ENCODE measurements at regions not wholly inside any gene's neighbourhood (a gene's known extent, or its start where the extent isn't known, plus 50 kb on each side); places are given as distances from the start of the nearest gene placed in this dataset.
A peak's percentile ranks its signal among the peaks of the same experiment; 100 is the strongest.

DNA sequence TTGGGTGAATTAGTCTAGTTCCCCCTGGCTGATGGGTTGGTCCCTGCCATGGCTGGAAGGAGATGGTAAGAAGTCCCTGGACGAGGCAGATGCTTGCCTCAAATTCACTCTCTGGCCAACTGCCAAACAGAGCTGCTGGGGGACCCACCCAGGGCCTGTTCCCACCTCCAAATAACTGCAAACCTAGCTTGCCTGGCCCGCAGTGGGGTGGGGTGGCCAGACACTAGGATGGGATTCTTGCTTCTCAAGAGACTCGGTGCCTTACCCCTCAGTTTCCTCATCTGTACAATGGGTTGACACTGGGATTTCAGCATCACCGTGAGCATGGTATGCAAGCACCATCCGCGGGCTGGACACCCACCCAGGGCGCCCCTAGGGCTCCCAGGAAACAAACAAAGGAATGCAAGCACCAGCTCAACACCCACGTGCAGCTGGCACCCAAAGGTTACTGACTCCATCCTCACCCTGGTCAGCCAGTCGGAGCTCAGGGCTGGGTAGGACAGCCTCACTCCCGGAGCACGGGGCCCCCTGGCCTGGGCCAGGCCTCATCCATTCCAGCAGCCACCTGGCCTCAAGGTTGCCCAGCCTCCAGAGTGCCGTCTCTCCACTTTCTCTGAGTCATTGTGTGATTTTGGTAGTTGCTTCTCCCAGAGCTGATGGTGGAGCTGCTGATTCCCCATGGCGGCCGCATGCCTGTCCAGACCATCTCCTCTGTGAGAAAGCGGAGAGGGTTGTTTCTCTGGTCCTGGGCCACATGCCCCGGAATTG, 205.2 kb upstream of the RTL1 start:
- DNase-seq (ENCODE audit: missing footprints) (peak; percentile 21), ATAC-seq (no peak)
- intact Hi-C loops (cut with DNase I): no loop called here

DNA sequence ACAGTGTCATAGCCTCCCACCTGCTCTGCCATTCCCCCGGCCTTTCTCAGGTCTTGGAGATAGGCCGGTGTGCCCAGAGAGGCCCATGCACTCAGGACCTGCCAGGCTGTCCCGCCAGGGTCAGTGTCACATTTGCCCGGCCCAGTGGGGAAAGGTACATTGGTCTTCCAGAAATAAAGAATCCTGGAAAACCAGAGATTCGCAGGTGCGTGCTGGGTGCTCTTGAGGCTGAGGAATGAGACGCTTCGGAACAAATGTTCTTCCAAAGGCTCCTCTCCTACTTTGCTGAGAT, 205.8 kb upstream of the RTL1 start:
- ATAC-seq: no peak
- intact Hi-C loops (cut with DNase I): no loop called here

DNA sequence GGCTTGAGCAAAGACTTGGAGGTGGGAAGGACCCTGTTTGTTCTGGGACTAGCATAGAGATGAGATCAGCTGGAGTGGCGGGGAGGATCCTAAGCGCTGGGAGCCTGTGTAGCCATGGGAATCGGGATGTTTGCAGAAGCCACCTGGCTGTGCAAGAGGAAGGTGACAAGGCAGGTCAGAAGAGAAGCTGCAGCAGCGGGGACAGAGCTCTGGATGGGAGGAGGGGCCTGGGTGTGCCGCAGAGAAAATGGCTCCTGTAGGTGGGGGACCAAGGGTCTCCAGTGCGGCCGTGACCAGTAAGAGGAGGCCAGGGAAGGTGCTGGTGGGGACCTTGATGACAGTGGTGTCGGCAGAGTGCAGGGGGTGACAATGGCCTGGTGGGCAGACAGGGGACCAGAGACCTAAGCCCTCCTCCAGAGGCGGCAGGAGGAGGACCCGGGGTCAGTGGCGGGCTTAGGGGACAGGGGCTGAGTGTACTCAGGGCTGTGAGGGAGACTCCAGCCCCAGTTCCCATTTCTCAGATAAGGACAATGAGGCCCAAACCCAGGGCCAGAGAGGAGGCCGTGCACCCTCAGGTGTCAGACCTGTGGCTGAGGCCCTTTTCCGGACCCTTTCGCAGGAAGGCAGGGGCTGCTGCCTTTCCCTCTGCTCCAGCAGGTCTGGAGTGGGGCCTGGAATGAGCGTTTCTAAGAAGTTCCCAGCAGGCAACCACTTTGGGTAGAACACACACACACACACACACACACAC, 206.6 kb upstream of the RTL1 start:
- DNase-seq (ENCODE audit: missing footprints) (peak; percentile 54), ATAC-seq (no peak)
- intact Hi-C loops (cut with DNase I): no loop called here

More for the DNA sequence above, 205.8 kb upstream of the RTL1 start:
- DNase-seq (ENCODE audit: missing footprints): peak; percentile 41

DNA sequence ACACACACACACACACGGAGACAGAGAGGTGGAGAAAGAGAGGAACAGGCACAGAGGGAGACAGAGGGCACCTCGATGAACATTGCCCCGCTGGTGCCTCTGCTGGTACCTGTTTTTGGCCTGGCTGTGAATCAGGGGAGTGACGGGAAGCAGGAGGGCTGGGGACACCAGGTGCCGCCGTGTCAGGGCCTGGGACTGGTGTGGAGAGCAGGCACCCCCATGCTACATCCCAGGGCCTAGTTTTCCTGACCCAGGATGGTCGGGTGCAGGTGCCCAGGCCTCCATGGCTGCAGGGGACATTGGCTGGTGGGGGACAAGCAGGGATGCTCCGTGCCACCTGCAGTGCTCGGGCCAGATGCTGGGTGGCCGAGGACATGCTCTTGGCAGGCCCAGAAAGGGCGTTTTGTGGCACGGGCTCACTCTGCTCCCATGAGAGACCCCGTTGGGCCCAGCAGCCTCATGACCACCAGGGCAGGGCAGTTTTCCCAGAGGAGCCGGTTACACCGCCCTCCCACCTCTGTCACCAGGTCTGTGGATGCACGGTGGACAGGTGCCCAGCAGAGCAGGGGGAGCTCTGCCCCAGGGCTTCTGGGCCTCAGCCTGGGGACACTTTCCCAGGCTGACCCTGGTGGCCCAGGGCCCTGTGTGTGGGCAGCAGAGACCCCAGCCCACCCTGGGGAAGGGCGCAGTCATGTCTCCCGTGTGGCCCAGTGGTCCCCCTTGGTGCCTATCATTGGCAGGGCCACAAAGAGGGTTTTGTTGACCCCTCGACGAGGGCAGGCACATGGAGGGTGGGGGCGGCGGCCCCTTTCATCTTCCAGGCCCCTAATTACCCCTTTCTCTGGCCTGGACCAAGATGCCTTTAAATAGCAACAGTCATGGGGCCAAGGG, 207.5 kb upstream of the RTL1 start:
- no peak for ATAC-seq
- peak; percentile 51 for DNase-seq (ENCODE audit: missing footprints)
- intact Hi-C loops (cut with DNase I): no loop called here

DNA sequence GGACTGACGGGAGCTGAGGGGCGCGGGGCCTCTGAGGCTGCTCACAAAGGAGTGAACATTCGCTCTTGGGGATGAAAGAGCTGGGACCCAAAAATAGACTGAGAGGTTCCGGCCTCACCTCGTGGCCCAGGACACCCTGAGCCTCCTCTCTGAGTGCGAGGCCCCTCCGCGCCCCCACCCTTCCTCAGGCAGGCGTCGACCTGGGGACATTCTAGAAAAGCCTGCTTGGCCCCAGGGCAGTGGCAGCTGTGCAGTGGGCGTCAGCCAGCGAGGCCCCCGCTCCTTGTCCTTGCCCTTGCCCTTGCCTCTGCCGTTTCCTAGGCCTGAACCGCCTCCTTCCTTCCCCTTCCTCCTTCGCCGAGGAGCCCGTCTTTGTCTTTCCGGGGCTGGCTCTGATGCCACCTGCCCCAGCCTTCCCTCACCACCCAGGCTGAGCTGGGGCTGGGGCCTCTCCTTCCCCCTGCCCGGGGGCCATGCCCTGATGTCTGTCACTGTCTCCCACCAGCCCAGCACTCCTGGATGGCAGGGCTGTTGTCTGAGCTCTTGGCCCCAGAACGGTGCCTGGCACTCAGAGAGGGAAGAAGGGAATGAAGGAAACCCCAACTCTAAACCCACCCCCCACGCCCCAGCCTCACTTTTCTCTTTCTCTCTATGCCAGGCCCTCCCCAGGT, 208.2 kb upstream of the RTL1 start:
- intact Hi-C loops (cut with DNase I): no loop called here
- no peak for DNase-seq (ENCODE audit: missing footprints)
- no peak for ATAC-seq

DNA sequence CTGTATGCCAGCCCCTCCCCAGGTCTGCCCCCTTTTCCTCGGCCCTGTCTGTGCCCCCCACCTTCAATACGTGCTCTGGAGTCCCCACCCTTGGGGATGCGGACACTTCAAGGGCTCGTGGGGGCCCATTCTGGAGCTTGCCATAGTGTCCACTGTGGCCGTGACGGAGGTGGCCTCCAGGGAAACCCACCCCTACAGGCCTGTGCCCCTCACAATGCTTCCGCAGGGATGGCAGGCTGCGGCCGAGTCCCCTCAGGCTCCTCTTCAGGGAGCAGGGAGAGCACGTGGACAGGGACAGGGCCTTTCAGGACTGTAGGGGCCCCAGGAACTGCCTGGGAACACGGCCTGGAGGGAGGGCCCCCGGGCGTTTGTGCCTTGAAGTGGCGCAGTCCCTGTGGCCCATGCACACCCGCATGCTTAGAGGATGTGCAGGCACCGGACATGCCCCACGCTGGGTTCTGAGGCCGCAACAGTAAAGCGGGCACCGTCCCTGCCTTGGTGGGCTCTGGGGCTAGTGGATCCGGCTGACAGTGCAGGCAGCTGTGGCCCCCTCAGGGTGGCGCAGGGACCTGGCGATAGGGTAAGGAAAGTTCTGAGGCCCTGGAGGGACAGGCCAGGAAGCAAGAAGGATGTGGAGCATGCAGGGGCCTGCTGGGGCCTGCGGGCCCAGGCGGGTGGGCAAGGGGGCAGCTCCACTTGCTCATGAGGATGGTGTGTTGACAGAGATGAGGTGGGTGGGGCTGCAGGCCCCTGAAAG, 209.0 kb upstream of the RTL1 start:
- DNase-seq (ENCODE audit: missing footprints) (peak; percentile 65), ATAC-seq (no peak)
- intact Hi-C loops (cut with DNase I): no loop called here

DNA sequence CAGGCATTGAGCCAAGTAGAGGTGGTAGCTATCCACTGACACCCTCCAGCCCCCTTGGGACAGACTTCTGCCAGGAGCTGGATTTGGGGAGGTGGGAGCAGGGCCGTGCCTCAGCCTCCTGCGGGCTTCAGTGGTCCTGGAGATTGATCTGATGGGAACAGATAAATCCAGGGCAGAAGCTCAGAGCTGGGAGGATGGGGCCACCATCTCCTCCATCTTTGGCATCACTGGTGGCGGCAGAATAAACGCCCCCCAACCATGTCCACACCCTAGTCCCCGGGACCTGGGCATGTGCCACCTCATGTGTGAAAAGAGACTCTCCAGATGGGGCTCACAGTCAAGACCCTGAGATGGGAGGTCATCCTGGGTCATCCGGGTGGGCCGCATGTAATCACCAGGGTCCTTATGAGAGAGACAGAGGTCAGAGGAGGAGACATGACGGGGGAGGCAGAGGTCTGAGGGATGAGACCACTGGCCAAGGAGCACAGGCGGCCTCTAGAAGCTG, 209.6 kb upstream of the RTL1 start:
- DNase-seq (ENCODE audit: missing footprints): peak; percentile 46
- no peak for ATAC-seq
- intact Hi-C loops (cut with DNase I): no loop called here

DNA sequence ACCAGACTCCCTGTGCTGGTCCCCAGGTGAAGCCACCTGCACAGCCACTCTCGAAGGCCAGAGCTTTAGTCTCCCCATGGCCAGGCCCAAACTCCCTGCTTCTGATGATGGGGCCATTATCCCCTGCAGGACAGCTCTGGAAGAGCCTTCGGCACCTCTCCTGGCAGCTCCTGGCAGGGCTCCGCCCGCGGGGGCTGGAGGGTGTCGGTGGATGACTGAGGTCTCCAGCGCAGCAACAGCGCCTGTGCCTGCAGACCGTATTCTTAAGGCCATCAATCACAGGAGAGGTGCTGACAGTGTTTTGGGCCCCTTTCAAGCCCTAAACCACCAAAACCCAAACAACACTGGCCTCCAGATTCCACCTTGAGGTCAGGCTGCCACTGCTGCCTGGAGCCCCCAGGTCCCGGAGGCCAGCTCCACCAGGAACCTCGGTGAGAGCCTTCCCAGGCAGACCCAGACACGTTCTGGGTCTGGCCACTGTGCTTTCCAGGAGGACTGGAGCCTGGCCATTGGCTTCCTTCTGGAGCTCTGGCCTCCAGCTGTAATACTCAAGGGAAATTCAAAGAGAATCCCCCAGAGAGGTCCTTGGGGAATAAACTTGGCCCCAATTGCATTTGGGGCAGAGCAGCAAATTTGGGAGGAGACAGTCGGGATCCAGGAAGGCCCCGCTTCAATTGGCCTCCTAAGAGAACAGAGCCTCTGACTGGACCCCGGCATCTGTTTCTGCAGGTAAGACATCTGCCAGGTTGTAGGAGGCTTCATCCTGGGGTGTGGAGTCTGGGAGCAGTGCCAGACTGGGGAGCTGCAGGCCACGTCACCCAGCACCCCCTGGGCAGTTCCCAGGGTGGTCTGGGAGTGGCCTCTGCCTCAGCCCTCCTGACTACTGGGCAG, 210.6 kb upstream of the RTL1 start:
- DNase-seq (ENCODE audit: missing footprints): peak; percentile 30
- no peak for ATAC-seq
- intact Hi-C loops (cut with DNase I): no loop called here

DNA sequence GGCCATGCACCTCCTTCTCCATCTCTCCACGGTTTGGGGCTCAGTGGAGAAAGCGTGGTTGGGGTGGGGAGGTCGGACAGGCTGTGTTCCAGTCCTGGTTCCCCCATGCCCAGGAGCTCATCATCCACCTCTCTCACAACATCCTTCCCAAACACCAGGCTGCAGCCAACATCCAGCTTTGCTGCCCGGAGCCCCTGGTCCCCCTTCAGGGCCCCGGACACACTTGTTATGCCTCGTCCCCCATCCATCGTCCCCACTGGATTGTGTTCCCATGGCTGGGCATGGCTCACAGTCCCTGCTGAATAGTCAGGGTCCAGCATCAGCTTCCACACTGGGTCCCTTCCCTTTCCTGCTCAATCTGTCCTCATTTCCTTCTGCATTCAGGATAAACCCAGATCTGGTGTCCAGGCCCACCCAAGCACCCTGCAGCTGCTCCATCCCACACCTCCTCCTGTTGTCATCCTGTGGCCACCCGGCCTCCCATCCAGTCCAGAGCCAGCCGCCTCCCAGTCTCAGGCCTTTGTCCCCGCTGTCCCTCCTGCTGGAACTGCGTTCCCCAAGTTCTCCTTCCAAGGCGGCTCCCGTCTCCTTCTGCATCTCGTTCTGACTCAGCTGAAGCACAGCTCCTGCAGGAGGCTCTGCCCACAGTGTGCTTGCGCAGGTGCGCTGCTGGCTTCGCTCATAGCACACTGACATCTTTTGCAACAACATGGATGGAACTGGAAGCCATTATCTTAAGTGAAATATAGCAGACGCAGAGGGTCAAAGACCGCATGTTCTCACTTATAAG, 211.4 kb upstream of the RTL1 start:
- DNase-seq (ENCODE audit: missing footprints) (peak; percentile 49), ATAC-seq (no peak)
- intact Hi-C loops (cut with DNase I): no loop called here

DNA sequence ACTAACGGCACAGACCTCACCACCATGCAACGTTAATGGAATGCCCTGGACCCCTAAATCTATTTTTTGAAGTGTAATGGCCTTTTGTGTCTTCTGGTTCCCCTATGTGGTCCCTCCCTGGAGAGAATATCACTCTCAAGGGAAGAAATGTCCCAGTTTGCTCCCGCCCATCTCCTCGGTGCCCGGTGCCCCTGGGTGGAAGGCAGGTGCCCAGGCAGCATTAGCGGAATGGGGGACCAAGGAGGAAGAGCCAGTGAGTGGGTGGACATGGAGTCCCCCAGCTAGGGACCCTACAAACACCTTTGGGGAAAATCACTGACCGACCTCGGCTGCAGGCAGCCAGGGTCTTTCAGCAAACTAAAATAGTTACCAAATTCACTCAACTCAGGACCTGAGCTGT, 212.1 kb upstream of the RTL1 start:
- intact Hi-C loops (cut with DNase I): no loop called here
- ATAC-seq (no peak), DNase-seq (ENCODE audit: missing footprints) (no peak)

DNA sequence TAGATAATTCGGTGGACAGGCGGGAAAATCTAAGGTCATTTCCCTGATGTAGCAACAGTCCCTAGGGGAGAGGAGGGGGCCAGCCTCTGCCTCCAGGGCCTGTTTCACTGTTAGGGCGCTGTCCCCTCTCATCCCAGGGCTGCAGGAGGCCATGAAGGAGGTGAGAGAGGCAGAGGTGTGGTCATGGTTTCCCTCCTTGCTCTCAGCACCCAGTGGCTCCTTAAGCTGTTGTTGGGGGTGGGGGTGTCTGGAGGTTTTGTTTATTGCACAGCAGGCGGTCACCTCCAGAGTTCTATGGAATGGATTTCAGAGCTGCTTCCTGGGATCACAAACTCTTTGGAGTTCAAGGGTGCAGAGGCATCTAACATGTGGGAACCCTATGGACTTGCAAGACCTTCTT, 212.5 kb upstream of the RTL1 start:
- ATAC-seq: no peak
- no peak for DNase-seq (ENCODE audit: missing footprints)
- intact Hi-C loops (cut with DNase I): no loop called here

DNA sequence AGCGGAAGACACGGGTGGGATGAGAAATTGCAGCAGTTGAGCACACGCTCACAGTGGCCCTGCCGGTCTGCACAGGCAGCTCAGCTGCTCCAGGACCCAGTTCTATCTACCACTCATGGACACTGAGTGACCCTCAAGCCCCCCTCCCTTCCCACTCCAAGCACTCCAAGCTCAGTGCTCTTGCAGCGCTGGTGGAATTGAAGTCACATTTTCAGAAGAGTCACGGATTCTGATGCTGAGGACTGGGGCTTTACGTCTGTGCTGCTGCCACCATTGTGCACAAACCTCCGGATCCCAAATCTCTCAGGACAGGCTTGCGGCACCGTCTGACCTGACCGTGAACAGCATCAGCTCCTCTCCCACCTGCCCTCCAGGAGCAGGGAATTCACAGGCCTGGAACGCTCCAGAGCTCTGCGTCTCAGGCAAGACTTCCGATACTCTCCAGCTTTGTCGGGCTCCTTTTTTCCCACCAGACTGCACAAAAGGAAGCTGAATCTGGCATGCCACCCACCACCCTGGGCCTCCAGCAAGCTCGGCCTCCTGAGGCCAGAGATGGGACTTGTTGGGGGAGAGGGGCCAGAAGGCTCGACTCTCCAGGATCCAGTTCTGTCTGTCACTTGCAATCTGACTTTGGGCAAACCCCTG, 213.1 kb upstream of the RTL1 start:
- intact Hi-C loops (cut with DNase I): no loop called here
- DNase-seq (ENCODE audit: missing footprints) (no peak), ATAC-seq (no peak)

DNA sequence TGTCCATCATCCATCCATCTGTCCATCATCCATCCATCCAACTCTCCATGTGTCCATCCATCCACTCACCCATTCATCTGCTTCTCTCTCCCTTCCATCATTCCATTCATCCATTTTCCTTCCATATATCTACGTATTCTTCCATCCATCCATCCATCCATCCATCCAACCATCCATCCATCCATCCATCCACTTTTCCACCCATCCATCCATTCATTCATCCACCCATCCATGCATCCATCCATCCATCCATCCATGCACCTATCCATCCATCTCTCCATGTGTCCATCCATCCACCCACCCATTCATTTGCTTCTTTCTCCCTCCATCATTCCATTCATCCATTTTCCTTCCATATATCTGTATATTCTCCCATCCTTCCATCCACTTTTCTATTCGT, 214.0 kb upstream of the RTL1 start:
- intact Hi-C loops (cut with DNase I): no loop called here
- no peak for ATAC-seq

DNA sequence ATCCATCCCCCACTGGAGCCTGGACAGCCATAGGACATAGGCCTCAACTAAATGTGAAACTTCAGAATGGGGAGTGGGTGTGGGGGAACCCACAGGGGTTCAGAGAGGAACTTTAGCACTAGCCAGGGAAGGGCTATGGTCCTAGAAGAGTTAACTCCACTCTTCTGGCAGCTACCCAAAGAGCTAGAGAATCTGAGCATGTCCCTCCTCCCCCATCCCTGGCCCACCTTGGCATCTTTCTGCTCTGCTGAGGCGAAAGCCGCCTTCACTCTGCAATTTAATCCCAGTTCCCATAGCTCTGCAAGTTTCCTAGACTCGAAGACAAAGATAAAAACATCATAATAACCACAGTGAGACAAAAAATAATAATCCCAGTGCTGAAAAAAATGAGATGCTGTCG, 214.7 kb upstream of the RTL1 start:
- intact Hi-C loops (cut with DNase I): no loop called here
- no peak for DNase-seq (ENCODE audit: missing footprints)
- no peak for ATAC-seq

More for the DNA sequence above, 214.0 kb upstream of the RTL1 start:
- DNase-seq (ENCODE audit: missing footprints): no peak

DNA sequence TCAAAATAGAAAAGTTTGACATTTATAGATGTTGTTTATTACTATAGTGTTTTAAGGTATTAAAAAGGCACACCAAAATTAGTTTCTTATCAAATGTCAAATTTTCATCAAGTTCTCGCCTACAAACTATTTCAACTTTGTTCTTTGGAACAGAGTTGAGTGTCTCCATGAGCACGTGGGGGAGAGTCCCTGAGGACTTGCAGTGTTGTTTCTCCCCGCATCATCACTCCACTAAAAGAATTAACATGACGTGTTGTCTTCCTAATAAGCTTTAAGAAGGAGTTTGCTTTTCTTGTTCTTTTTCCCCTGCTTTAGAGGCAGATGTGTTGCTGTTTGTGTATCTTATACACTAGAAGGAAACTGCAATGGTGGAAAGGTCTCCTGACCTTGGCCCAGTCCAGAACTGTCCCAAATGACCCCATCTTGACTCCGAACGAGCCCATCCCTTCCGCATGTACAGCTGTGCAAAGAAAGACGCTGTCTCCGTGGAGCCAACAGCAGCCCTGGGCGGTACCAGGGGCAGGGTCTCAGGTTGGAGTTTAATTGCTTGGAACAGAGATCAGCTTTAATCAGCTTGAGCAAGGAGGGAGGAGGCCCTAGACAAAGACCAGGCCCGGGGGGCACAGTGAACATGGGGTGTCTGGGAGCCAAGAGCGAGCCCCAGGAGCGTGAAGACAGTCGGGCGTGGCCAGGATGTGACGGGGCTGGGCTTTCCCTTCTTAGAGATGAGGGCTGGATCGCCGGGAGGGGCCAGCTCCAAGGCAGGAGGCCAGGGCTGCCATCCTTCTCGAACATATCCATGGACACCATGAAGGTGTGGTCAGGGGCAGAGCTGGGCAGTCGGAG, 215.4 kb upstream of the RTL1 start:
- intact Hi-C loops (cut with DNase I): no loop called here
- ATAC-seq (peak; percentile 53), DNase-seq (ENCODE audit: missing footprints) (peak; percentile 63)

Measured in Right ventricle myocardium inferior (tissue), 1 donor.